ENCODE measurements at regions not wholly inside any gene's neighbourhood (a gene's known extent, or its start where the extent isn't known, plus 50 kb on each side); places are given as distances from the start of the nearest gene placed in this dataset.

GRCh38 chr16:5884339-5884738, 786.7 kb upstream of the EEF2KMT start:
- peaks cover 12% of the 10 kb centered on the region for H3K4me1 Mint-ChIP-seq (ENCODE audit: low read depth, unreplicated experiment)
- TF ChIP-seq CTCF (IDR thresholded peaks at IDR 0.05; ENCODE audit: unreplicated experiment) = no peak
- CTCF ChIA-PET = no interaction called here
- H3K27me3 Mint-ChIP-seq (ENCODE audit: unreplicated experiment) = no peaks in the 10 kb centered on the region
- H3K9me3 Mint-ChIP-seq (ENCODE audit: low read depth, unreplicated experiment) = peaks cover 3% of the 10 kb centered on the region
- no peak for DNase-seq
- H3K4me3 Mint-ChIP-seq (ENCODE audit: low read depth, unreplicated experiment) = no peak overlapping the region
- no peak overlapping the region for H3K27ac Mint-ChIP-seq (ENCODE audit: unreplicated experiment)
- H3K36me3 Mint-ChIP-seq (ENCODE audit: insufficient read depth, unreplicated experiment) = no peaks in the 10 kb centered on the region
- intact Hi-C loops (cut with micrococcal nuclease; ENCODE audit: unreplicated experiment) = no loop called here
- no TSS peak for BruUV-seq (replicated peaks)

GRCh38 chr16:5882087-5882640, 784.6 kb upstream of the EEF2KMT start:
- H3K4me3 Mint-ChIP-seq (ENCODE audit: low read depth, unreplicated experiment) = no peak overlapping the region
- H3K27ac Mint-ChIP-seq (ENCODE audit: unreplicated experiment) = no peak overlapping the region
- H3K9me3 Mint-ChIP-seq (ENCODE audit: low read depth, unreplicated experiment) = no peaks in the 10 kb centered on the region
- peak; percentile 11 for DNase-seq
- no peaks in the 10 kb centered on the region for H3K27me3 Mint-ChIP-seq (ENCODE audit: unreplicated experiment)
- CTCF ChIA-PET = no interaction called here
- intact Hi-C loops (cut with micrococcal nuclease; ENCODE audit: unreplicated experiment) = no loop called here
- H3K4me1 Mint-ChIP-seq (ENCODE audit: low read depth, unreplicated experiment) = peaks cover 12% of the 10 kb centered on the region
- TF ChIP-seq CTCF (IDR thresholded peaks at IDR 0.05; ENCODE audit: unreplicated experiment) = no peak
- no TSS peak for BruUV-seq (replicated peaks)
- H3K36me3 Mint-ChIP-seq (ENCODE audit: insufficient read depth, unreplicated experiment) = no peaks in the 10 kb centered on the region

- no peak for TF ChIP-seq CTCF (IDR thresholded peaks at IDR 0.05; ENCODE audit: unreplicated experiment)
- Mint-ChIP-seq H3K36me3 (ENCODE audit: insufficient read depth, unreplicated experiment) (no peaks in the 10 kb centered on the region), H3K4me3 (ENCODE audit: low read depth, unreplicated experiment) (no peak overlapping the region), H3K4me1 (ENCODE audit: low read depth, unreplicated experiment) (no peaks in the 10 kb centered on the region), H3K9me3 (ENCODE audit: low read depth, unreplicated experiment) (peaks cover 2% of the 10 kb centered on the region), H3K27me3 (ENCODE audit: unreplicated experiment) (no peaks in the 10 kb centered on the region), H3K27ac (ENCODE audit: unreplicated experiment) (no peak overlapping the region)
- CTCF ChIA-PET = no interaction called here
- DNase-seq = no peak
- BruUV-seq (replicated peaks) = no TSS peak
- intact Hi-C loops (cut with micrococcal nuclease; ENCODE audit: unreplicated experiment) = no loop called here
Measured at GRCh38 chr16:5875416-5875815, 777.8 kb upstream of the EEF2KMT start.

- BruUV-seq (replicated peaks) = no TSS peak
- Mint-ChIP-seq H3K9me3 (ENCODE audit: low read depth, unreplicated experiment) (peaks cover 2% of the 10 kb centered on the region), H3K4me3 (ENCODE audit: low read depth, unreplicated experiment) (no peak overlapping the region), H3K27ac (ENCODE audit: unreplicated experiment) (no peak overlapping the region), H3K36me3 (ENCODE audit: insufficient read depth, unreplicated experiment) (no peaks in the 10 kb centered on the region), H3K27me3 (ENCODE audit: unreplicated experiment) (no peaks in the 10 kb centered on the region), H3K4me1 (ENCODE audit: low read depth, unreplicated experiment) (no peaks in the 10 kb centered on the region)
- CTCF ChIA-PET = interaction anchor here (1.2 kb wide), 1 partner anchor 11 kb away, joined by 3 read pairs; no protein-coding TSS in a partner anchor
- no peak for TF ChIP-seq CTCF (IDR thresholded peaks at IDR 0.05; ENCODE audit: unreplicated experiment)
- DNase-seq = no peak
- intact Hi-C loops (cut with micrococcal nuclease; ENCODE audit: unreplicated experiment) = no loop called here
Measured at GRCh38 chr16:5874899-5875298, 777.3 kb upstream of the EEF2KMT start.

All from Calu3 (cell line).